ENCODE measurements at regions not wholly inside any gene's neighbourhood (a gene's known extent, or its start where the extent isn't known, plus 50 kb on each side); places are given as distances from the start of the nearest gene placed in this dataset.

GRCh38 chr3:82355228-82355627 is 593.8 kb upstream of the GBE1 start:
- no peak overlapping the region for H3K4me3 ChIP-seq

DNA sequence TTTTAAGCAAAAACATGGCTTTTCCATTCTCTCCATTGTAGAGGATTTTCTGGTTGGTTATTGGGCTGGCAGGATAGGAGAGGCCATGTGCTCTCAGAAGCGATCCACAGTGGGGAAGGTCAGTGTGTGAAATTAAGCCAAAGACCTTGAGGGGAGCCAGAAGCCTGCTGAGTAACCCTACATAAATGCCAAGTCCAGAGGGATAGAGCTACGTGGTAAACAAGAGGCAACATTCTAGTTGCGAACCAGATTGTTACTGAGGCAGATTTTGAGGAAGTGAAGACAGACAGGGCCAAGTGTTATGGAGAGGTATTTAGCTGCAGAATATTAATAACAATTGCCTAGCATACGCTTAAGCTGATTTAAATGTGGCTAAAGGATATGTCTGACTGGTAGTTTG is 592.8 kb upstream of the GBE1 start:
- DNase-seq (no peak), ATAC-seq (no peak)
- Histone ChIP-seq H3K36me3 (no peaks in the 10 kb centered on the region), H3K9me3 (no peaks in the 10 kb centered on the region), H3K27me3 (no peaks in the 10 kb centered on the region), H3K4me1 (no peaks in the 10 kb centered on the region), H3K4me3 (no peak overlapping the region), H3K27ac (no peak overlapping the region)
- intact Hi-C loops (cut with DNase I; ENCODE audit: low total_unique reads) = no loop called here
- no peak for TF ChIP-seq POLR2A (IDR thresholded peaks at IDR 0.05)
- TF ChIP-seq, protein P1, sequence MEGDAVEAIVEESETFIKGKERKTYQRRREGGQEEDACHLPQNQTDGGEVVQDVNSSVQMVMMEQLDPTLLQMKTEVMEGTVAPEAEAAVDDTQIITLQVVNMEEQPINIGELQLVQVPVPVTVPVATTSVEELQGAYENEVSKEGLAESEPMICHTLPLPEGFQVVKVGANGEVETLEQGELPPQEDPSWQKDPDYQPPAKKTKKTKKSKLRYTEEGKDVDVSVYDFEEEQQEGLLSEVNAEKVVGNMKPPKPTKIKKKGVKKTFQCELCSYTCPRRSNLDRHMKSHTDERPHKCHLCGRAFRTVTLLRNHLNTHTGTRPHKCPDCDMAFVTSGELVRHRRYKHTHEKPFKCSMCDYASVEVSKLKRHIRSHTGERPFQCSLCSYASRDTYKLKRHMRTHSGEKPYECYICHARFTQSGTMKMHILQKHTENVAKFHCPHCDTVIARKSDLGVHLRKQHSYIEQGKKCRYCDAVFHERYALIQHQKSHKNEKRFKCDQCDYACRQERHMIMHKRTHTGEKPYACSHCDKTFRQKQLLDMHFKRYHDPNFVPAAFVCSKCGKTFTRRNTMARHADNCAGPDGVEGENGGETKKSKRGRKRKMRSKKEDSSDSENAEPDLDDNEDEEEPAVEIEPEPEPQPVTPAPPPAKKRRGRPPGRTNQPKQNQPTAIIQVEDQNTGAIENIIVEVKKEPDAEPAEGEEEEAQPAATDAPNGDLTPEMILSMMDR (IDR thresholded peaks at IDR 0.05 in 4 of 5, conservative IDR thresholded peaks at IDR 0.05 in 1 of 5) = no peak
- in situ Hi-C loops (cut with MboI; ENCODE audit: low sequenced_read_pairs in 4 of 4) = no loop called here

More at GRCh38 chr3:82355228-82355627, 593.8 kb upstream of the GBE1 start:
- in situ Hi-C loops (cut with MboI; ENCODE audit: low sequenced_read_pairs in 4 of 4) = no loop called here
- H3K36me3 ChIP-seq = no peaks in the 10 kb centered on the region
- DNase-seq (no peak), ATAC-seq (no peak)
- H3K27ac ChIP-seq = no peak overlapping the region
- no peak for TF ChIP-seq POLR2A (IDR thresholded peaks at IDR 0.05)
- TF ChIP-seq, protein P1 (IDR thresholded peaks at IDR 0.05 in 4 of 5, conservative IDR thresholded peaks at IDR 0.05 in 1 of 5) = no peak
- no peaks in the 10 kb centered on the region for H3K9me3 ChIP-seq
- H3K27me3 ChIP-seq = no peaks in the 10 kb centered on the region
- H3K4me1 ChIP-seq = no peaks in the 10 kb centered on the region
- intact Hi-C loops (cut with DNase I; ENCODE audit: low total_unique reads) = no loop called here

GRCh38 chr3:82353306-82354171 is 592.1 kb upstream of the GBE1 start:
- intact Hi-C loops (cut with DNase I; ENCODE audit: low total_unique reads) (no loop called here), in situ Hi-C loops (cut with MboI; ENCODE audit: low sequenced_read_pairs in 4 of 4) (no loop called here)
- no peak overlapping the region for H3K4me3 ChIP-seq
- H3K4me1 ChIP-seq = no peaks in the 10 kb centered on the region
- TF ChIP-seq, protein P1 (IDR thresholded peaks at IDR 0.05 in 4 of 5, conservative IDR thresholded peaks at IDR 0.05 in 1 of 5) = no peak
- no peak for TF ChIP-seq POLR2A (IDR thresholded peaks at IDR 0.05)
- ATAC-seq = no peak
- no peaks in the 10 kb centered on the region for H3K36me3 ChIP-seq
- no peaks in the 10 kb centered on the region for H3K27me3 ChIP-seq
- no peak for DNase-seq
- H3K9me3 ChIP-seq = no peaks in the 10 kb centered on the region
- no peak overlapping the region for H3K27ac ChIP-seq

GRCh38 chr3:82347585-82347984 is 586.1 kb upstream of the GBE1 start:
- Histone ChIP-seq H3K9me3 (no peaks in the 10 kb centered on the region), H3K36me3 (no peaks in the 10 kb centered on the region), H3K4me3 (no peak overlapping the region), H3K27ac (no peak overlapping the region), H3K27me3 (no peaks in the 10 kb centered on the region), H3K4me1 (no peaks in the 10 kb centered on the region)
- TF ChIP-seq POLR2A (IDR thresholded peaks at IDR 0.05) = no peak
- TF ChIP-seq, protein P1 (IDR thresholded peaks at IDR 0.05 in 4 of 5, conservative IDR thresholded peaks at IDR 0.05 in 1 of 5) = no peak
- DNase-seq = no peak
- ATAC-seq = no peak
- intact Hi-C loops (cut with DNase I; ENCODE audit: low total_unique reads) (no loop called here), in situ Hi-C loops (cut with MboI; ENCODE audit: low sequenced_read_pairs in 4 of 4) (no loop called here)
